Right hindlimb (tissue), 1 donor: ENCODE measurements at regions not wholly inside any gene's neighbourhood (a gene's known extent, or its start where the extent isn't known, plus 50 kb on each side); places are given as distances from the start of the nearest gene placed in this dataset.
"Not testable (repeated sequence)": the region's sequence is repeated elsewhere in the genome, so short reads cannot be mapped to it uniquely, and the experiment has no call there.

Experiments used
- DNase-seq: peaks from one replicate; pipeline ENCODE4 v3.0.0-alpha.2; 2018

DNA sequence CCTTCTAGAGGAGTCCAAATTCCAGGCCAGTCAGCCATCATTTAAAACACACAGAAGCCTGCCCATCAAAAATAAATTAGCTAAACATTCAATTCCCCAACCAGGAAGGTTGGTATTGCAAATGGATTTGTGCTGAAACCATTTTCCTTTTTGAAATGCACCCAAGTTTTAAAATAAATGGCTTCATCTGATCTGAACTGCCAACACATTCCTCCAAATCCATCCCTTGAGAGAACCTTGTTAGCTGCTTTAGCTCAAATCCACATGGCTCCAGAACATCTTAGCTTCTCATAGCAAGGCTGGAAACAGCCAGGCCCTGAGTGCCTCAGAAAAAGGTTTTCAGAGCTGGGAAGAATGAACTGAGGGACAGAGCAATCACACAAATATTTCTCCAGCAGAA is 306.3 kb downstream of the FZD1 start:
- peak; percentile 43 for DNase-seq

DNA sequence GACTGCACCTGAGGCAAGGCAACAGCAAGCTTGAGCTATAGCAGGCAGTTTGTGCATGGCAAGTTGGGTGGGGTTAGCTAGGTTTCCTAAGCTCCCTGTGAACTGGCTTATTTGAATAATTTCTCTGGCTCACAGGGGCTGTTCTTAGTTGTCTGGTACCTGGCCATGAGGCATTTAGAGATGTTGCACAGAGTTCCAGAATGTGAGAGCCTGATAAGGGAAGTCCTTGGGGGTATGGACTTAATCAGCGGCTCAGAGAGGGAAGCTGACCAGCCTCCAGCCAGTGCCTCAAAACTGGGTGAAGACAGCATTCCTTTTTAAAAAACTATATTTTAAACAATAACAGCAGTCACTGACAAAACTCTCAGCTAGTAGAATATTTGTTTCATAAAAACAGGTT is 307.4 kb downstream of the FZD1 start:
- no peak for DNase-seq

DNA sequence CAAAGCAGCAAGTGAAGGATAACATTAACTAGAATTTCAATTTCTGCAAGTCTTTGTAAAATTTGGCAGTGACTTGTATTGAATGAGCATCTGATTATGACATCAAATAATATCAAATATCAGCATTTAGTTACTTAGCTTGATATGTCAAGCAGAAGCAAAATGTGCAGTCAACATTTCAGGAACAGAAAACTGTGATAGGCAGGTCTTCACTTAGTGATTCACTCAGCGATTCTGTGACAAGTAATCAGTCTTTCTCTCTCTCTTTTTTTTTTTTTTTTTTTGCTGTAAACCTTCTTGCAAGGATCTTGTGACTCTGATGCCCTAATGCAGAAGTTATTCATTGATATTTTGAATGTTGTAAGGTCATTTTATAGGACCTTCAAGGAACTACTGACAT is 307.1 kb downstream of the MTERF1 start:
- DNase-seq, result no peak

DNA sequence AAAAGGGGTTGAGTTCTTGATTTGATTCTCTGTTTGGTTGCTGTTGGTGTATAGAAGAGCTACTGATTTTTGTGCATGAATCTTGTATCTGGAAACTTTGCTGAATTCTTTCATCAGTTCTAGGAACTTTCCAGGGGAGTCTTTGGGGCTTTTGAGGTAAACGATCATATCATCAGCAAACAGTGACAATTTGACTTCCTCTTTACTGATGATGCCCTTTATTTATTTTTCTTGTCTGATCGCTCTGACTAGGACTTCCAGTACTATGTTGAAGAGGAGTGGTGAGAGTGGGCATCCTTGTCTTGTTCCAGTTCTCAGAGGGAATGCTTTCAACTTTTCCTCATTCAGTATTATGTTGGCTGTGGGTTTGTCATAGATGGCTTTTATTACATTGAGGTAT is 304.0 kb downstream of the MTERF1 start:
- DNase-seq, result not testable (repeated sequence)

DNA sequence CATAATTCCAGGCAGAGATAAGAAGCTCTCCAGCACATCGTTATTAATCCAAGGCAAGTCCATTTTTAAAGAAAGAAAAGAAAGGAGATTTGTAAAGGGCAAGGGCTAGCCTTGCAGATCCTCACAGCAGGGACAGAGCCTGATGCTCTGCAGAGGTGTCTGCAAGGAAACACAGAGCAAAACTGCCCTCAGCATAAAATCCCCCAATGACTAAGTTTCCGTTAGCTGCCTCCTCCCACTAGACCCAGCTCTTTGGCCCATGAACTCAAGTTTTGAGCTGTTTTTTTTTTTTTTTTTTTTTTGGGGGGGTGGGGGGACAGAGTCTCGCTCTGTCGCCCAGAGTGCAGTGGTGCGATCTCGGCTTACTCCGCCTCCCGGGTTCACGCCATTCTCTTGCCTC is 300.7 kb downstream of the MTERF1 start:
- DNase-seq, result no peak

DNA sequence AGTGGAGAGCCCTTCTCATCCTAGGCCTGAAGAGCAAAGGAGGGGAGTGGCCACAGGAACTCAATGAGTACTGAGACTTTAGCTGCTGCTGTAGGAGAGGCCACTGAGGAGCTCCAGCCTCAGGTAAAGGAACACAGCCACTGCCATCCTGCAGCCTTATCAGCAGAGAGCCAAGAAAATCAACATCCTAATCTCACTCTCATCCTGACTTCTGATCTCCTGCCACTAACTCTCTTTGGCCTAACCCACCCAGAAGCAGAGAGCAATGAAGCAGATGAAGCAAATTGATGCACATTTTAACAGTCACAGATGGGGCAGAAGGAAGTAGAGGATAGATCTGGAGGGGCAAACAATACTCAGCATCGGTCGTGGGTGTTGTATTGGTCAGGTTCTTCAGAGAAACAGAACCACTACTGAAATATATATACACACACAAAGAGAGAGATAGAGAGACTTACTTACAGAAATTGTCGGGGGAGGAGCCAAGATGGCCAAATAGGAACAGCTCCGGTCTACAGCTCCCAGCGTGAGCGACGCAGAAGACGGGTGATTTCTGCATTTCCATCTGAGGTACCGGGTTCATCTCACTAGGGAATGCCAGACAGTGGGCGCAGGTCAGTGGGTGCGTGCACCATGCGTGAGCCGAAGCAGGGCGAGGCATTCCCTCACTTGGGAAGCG is 297.6 kb downstream of the MTERF1 start:
- no peak for DNase-seq

DNA sequence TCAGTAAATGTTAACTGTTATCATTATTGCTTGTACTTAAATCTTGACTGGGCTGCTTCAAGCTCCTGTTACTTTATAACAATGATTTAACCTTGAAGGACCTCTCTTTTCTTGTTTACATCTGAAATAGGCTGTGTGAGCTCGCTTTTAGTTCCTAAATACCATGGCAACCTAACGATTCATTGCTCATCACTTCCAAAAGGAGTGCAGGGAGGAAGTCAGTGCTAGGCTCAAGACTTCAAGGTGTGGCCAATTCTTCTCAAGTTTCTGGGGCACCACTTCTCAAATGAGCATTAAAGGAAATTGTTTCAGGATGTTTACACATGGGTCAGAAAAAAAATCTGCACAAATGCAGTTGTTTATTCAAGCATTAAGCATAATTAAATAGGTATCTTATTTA is 284.2 kb downstream of the MTERF1 start:
- no peak for DNase-seq

DNA sequence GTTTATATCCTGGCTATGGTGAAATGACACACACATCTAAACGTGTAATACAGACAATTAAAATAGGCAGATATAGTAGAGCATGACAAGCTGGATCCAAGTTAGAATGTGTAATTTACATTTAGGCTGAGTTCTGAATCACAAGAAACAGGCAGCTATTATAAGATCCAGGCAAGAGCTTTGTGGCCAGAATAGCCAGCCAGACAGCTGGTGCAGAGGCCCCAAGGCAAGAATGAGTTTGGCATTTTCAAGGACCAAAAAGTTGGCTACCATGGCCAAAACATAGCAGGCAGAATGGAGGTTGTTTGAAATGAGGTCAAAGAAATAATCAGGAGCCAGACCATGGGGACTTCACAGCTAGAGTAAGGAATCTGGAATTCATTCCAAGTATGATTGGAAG is 281.7 kb downstream of the MTERF1 start:
- DNase-seq, result no peak

DNA sequence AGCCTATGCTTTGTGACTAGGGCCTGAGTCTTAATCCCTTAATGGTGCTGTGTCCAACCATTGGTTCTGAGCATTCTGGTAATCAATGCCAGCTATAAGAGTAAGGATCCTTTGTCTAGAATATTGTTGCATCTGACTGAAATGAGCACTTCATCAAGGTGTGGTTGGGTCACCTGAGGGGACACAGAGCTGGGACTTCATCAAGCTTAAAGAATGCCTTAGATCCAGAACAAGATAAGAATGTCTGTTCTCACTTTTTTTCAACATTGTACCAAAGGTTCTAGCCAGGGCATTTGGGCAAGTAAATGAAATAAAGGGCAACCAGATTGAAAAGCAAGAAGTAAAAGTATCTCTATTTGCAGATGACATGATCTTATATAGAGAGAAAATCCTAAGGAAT is 280.4 kb downstream of the MTERF1 start:
- no peak for DNase-seq

DNA sequence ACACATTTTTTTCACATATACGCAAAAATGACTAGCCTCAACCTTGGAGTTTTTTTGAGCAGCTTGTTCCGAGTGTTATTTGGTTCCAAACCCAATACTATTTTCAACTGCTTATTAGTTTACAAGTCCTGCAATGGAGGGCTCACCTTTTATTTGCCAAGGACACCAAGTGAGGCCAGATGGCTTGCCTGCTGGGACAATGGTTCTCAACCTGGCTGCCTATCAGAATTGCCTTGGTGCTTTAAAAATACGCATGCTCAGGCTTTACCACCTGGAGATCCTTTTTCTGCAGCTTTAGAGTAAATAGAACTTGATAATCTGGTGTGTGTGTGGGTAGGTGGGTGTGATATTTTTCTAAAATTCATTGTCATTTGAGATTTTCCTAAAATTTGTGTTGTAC is 276.8 kb downstream of the MTERF1 start:
- DNase-seq, result no peak

DNA sequence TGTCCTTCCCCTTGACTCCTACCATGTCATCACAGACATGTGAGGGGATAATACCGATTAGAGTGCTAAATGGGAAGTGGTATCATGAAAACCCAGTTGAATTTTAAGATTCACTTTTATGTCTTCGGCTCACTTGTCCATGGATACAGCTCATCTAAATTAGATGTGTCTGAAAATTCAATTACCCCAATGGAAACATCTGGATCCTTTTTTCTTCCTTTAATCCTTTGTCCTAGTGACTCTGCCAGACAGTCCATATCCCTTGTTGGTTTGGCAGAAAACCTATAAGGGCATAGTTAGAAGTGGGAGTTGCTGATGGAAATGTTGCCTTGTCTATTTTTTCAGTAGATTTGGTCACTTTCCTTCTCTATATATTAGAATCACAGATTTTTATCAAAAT is 271.9 kb downstream of the MTERF1 start:
- DNase-seq, result no peak

DNA sequence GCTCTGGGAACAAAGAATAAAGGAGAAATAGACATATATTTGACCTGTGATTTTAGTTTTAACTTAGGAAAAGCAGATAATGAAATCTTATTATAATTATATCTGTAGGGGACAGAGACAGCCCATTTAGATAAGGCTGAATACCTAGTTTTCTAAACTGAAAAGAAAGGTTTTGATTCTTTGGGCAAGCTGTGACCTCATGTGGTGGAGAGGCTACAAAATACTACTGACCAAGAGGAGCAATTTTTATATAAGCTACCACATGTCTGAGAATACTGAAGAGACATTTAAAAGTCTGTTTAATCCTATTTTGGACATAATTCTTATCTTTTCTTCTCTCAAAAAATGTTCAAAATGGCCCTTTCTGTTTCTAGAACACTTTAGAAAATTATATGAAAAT is 271.0 kb downstream of the MTERF1 start:
- no peak for DNase-seq

DNA sequence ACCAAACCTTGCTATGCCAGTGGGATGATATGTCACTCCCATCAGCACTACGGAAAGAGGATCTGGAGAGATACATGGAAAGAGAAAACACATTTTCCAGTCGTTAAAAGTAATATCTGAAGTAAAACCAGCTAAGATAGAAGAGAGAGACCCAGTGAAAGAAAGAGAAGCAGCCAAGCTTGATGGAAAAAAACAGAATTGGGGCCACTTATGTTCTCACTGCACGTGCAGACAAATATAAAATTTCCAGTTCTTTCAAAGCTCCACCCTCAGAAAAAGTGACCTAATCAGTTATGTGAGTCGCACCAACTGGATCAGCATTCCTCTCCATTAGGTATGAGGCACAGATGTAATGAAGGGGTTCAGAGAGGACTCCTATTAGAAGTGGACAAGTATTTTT is 266.1 kb downstream of the MTERF1 start:
- DNase-seq, result no peak

DNA sequence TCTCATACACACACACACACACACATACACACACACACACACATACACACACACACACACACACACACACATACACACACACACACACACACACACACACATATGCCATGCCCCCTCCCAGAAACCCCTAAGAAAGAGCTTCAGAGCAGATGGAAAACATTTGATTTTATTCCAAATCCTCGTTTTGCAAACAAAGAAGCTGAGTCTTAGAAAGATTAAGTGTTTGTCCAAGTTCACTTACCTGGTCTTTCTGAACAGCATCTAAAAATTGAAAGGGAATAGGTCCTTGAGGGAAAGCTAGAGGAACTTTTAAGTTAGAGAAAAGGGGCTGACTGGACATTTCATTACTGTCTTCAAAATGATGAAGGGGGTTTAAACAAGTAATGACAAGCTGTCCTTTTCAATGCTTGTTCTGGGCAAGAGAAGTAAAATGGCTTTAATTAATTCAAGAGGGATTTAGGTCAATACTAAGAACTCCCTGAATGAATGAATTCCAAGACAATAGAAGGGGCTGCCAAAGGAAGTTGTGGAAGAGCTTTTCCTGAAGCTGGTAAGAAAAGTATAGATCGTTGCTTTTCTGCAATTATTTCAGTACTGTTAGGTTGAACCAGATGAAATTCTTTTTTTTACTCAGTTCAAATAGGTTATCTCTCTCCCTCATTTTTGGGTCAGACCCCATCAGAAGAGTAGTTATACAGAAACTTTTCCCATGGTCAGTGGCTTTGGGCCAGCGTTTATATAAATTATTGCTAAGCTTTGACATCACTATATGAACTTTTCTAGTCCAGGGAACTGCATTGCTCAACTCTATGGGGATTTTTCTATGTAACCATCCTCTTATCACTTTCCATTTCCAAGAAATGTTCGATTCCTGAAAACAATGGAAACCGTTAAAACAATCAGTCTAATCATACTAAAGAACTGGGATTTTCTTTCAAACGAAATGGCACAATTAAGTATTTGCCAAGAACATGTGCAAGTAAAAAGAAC is 261.4 kb downstream of the MTERF1 start:
- DNase-seq, result no peak

DNA sequence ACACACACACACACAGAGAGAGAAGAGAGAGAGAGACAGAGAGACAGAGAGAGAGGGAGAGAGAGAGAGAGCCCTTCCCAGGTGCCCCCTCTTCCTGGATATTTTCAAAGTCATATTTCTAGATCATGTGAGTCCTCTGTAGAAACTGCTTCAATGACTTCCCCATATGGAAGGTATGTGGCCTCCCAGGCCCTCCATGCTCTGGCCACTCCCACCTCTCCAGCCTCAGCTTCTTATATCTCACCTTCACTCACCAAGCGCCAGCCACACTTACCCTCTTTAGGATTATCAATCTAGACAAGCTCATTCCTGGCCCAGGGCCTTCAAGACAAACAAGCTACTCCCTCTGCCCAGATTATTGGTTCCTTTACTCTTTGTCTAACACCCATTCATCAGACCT is 259.7 kb downstream of the MTERF1 start:
- no peak for DNase-seq

DNA sequence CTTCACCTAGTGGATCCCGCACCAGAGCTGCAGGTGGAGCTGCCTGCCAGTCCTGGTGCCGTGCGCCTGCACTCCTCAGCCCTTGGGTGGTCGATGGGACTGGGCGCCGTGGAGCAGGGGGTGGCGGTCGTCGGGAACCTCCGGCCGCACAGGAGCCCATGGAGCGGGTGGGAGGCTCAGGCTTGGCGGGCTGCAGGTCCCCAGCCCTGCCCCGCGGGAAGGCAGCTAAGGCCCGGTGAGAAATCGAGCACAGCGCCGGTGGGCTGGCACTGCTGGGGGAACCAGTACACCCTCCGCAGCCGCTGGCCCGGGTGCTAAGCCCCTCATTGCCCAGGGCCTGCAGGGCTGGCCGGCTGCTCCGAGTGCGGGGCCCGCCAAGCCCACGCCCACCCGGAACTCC is 253.2 kb downstream of the MTERF1 start:
- DNase-seq, result not testable (repeated sequence)

DNA sequence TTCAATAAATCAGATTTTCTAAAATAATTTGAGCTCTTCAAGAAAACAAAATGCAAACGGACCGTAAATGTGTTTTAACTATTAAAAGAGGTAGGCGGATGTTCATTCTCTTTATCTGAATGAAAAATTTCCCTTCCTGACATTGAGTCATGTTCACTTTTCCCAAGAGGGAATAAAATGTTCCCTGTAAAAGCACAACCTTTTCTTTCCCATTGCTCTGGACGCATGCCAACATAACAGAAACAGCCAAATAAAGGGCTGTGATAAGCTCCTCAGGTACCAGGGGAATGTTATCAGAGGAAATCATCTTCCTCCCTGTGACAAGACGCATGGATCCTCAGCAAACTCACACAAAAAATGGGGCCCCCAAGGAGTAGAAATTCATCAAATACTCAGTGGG is 251.8 kb downstream of the MTERF1 start:
- no peak for DNase-seq

DNA sequence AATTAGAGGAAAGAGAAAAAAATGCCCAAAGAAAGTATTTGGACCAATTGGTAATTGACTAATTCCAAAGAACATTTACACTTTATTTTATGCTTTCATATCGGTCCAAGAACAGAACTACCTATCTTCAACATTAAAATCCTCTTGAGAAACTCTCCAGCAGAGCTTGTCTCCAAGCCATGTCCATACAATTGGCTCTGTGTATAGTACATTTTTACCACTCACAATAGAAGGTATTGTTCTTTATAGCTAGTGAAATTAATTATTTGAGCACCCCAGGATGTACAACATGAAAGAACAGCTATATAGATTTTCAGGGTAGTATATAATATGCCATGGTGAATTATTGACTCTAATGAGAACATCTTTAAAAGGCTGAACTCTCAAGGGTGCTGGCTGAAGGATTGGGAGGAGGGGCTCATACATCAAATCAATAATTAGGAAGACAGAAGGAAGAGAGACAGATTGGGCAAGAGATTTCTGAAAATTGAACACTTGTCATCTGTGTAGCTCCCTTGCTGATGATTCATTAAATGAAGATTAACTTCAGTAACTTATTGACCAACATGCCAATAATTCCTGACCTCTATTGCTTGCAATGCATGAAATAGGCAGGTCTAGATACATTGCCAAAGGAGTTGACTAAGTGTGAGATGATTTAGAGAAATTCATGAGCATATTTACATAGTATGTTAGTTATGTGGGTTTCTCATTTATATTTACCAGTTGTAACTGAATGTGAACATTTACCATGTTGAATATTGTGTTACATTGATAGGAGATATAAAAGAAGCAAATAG is 249.7 kb downstream of the MTERF1 start:
- DNase-seq, result no peak

DNA sequence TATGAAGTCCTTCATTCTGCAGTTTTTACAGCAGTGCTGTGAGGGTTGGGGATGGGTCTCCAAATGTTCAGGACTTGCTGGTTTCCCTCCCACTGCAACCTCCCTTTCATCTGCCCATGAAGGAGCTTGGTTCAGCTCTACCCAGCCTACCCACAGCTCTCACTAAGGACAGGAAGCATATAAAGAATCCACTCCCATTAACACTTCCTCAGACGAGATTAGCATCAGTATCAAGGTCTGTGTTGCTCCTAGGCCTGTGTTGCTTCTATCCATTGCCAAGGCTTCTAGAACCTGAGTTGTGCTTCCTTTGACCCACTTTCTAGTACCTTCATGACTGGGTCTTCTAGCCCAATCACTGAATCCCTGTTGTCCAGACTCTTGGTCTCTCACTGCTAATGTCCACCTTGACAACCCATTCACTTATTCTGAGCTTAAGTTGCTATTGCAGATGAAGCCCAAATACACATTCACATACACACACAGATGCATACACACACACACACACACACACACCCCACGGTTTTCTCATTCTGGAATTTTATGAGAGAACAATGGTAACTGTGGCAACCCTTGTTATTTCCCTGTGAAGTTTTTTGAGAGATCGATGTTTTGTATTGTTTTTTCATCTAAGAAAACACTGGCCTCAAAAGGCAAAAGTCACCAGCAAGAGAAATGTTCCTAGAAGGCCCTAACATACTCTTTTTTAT is 248.1 kb downstream of the MTERF1 start:
- DNase-seq, result no peak

DNA sequence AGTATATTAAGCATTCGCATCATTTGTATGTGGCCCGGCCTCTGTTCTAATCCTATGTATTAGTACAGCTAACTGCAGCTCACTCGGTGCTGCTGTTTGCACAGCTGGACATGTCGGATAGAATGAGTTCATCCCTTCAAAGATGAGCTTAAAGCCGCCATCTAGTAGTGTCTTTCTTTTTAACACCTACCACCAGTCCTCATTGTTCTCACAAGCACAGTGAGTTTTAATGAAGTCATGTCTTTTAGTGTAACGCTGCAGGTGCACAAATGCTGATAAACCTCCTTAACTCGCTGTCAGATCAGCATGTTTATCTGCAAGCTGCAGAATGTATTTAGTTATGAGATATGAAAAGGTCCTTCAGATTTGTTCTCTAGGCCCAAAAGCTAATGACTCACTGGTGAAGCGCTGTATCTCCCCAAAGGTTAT is 247.5 kb downstream of the MTERF1 start:
- DNase-seq, result no peak

DNA sequence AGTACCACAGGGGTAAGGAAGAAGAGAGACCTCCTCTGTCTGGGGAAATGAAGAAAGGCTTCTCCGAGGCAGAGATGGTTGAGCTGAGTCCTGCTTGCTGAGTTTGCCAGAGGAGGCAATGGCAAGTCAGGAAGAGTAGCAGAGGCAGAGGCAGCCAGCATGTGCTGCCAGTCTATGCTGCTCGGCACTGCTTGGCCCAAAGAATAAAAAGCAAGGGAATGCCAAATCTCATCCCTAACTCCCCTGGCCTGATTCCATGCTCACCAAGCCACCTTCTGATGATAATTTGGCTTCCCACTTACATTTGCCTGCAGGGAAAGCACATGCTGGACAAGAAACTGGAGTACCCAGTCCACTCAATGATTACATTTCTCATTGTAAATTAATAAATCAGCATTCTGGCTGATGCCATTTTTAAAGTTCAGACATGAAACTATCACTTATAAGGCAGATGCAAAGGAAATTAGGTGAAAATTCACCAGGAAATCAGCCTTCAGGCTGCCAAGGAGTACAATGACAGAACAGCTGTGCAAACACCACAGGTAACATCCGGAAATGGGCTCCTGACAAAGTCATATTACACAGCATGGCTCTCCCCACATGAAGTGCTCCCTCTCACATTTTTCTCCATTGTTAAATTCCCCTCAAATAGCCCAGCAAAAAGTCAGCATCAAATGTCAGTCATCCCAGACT is 245.9 kb downstream of the MTERF1 start:
- DNase-seq, result no peak

DNA sequence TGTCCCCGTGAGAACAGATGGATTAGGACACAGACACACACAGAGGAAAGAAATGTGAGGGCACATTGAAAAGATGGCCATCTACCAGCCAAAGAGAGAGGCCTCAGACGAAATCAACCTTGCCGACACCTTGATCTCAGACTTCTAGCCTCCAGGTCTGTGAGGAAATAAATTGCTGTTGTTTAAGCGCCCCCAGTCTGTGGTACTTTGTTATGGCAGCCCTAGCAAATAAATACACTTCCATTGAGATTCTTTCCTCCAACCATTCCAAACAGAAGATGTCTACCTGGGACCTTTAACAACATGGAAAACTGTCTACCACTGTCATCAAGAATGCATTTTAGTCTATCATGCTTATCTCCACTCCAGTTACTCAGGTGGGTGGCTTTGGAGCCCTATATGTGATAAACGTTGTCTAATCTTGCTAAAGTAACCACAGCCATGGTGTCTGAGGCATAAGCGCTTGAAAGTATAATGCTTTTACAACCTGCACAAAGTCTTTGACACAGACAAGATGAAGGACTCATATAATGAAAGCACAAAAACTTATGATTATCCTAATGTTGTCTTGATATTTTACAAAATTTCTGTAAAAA is 244.3 kb downstream of the MTERF1 start:
- DNase-seq, result no peak
